Fibroblast of skin of left biceps (primary cell): ENCODE measurements at regions not wholly inside any gene's neighbourhood (a gene's known extent, or its start where the extent isn't known, plus 50 kb on each side); places are given as distances from the start of the nearest gene placed in this dataset.
A peak's percentile ranks its signal among the peaks of the same experiment; 100 is the strongest.

Source experiments
- DNase-seq, 2 experiments: peaks; one replicate each; pipeline ENCODE4 v3.0.0-alpha.2; 2013; ENCODE audit warnings: low read depth in 2 of 2

GRCh38 chr11:128365044-128365443, 222.3 kb downstream of the ETS1 start:
- DNase-seq, result peak; percentile 67 to 69

- DNase-seq, result no peak
These were observed 225.8 kb downstream of the ETS1 start for GRCh38 chr11:128361451-128362020.

GRCh38 chr11:128359515-128359914, 227.8 kb downstream of the ETS1 start:
- no peak for DNase-seq

- no peak for DNase-seq
These were observed 230.3 kb downstream of the ETS1 start for GRCh38 chr11:128357073-128357472.

GRCh38 chr11:128355558-128355957, 231.8 kb downstream of the ETS1 start:
- no peak for DNase-seq

- DNase-seq, result no peak
These were observed 232.9 kb downstream of the ETS1 start for GRCh38 chr11:128354476-128354875.

- DNase-seq, result no peak
These were observed 236.2 kb downstream of the ETS1 start for GRCh38 chr11:128351168-128351567.

- no peak for DNase-seq
These were observed 237.6 kb downstream of the ETS1 start for GRCh38 chr11:128349650-128350299.

- peak in 1 of 2 experiments; percentile 12 for DNase-seq
These were observed 240.6 kb downstream of the ETS1 start for GRCh38 chr11:128346804-128347203.

GRCh38 chr11:128345316-128345715, 242.0 kb downstream of the ETS1 start:
- DNase-seq, result no peak

GRCh38 chr11:128343870-128344269, 243.5 kb downstream of the ETS1 start:
- no peak for DNase-seq

- no peak for DNase-seq
These were observed 244.2 kb downstream of the ETS1 start for GRCh38 chr11:128343135-128343514.

- DNase-seq, result no peak
These were observed 244.7 kb downstream of the ETS1 start for GRCh38 chr11:128342511-128343134.

- DNase-seq, result no peak
These were observed 245.8 kb downstream of the ETS1 start for GRCh38 chr11:128341280-128342248.

- no peak for DNase-seq
These were observed 247.6 kb downstream of the ETS1 start for GRCh38 chr11:128339792-128340191.

- DNase-seq, result no peak
These were observed 248.5 kb downstream of the ETS1 start for GRCh38 chr11:128338811-128339210.

- no peak for DNase-seq
These were observed 251.2 kb downstream of the ETS1 start for GRCh38 chr11:128336203-128336602.

GRCh38 chr11:128335729-128336128, 251.6 kb downstream of the ETS1 start:
- DNase-seq, result no peak

- DNase-seq, result no peak
These were observed 252.9 kb downstream of the ETS1 start for GRCh38 chr11:128334311-128335044.

GRCh38 chr11:128331317-128331716, 256.0 kb downstream of the ETS1 start:
- DNase-seq, result no peak

GRCh38 chr11:128330203-128330602, 257.2 kb downstream of the ETS1 start:
- DNase-seq, result no peak
